ENCODE measurements at regions not wholly inside any gene's neighbourhood (a gene's known extent, or its start where the extent isn't known, plus 50 kb on each side); places are given as distances from the start of the nearest gene placed in this dataset.

GRCh38 chr12:13609894-13610679 lies 371.3 kb downstream of the GRIN2B start:
- no peak overlapping the region for H3K4me3 ChIP-seq (ENCODE audit: low read depth, low read length)
- TF ChIP-seq CTCF (conservative IDR thresholded peaks at IDR 0.05; ENCODE audit: low read depth, low read length): no peak
- DNase-seq (ENCODE audit: low read depth): no peak

- no peak for DNase-seq (ENCODE audit: low read depth)
- no peak for TF ChIP-seq CTCF (conservative IDR thresholded peaks at IDR 0.05; ENCODE audit: low read depth, low read length)
- no peak overlapping the region for H3K4me3 ChIP-seq (ENCODE audit: low read depth, low read length)
Observed at GRCh38 chr12:13606290-13606689, 375.1 kb downstream of the GRIN2B start.

- TF ChIP-seq CTCF (conservative IDR thresholded peaks at IDR 0.05; ENCODE audit: low read depth, low read length): no peak
- DNase-seq (ENCODE audit: low read depth): no peak
- no peak overlapping the region for H3K4me3 ChIP-seq (ENCODE audit: low read depth, low read length)
Observed at GRCh38 chr12:13603953-13604352, 377.4 kb downstream of the GRIN2B start.

- DNase-seq (ENCODE audit: low read depth): no peak
- TF ChIP-seq CTCF (conservative IDR thresholded peaks at IDR 0.05; ENCODE audit: low read depth, low read length): no peak
- no peak overlapping the region for H3K4me3 ChIP-seq (ENCODE audit: low read depth, low read length)
Observed at GRCh38 chr12:13602172-13602571, 379.2 kb downstream of the GRIN2B start.

- H3K4me3 ChIP-seq (ENCODE audit: low read depth, low read length): no peak overlapping the region
- DNase-seq (ENCODE audit: low read depth): no peak
- no peak for TF ChIP-seq CTCF (conservative IDR thresholded peaks at IDR 0.05; ENCODE audit: low read depth, low read length)
Observed at GRCh38 chr12:13599176-13599575, 382.2 kb downstream of the GRIN2B start.

- no peak for TF ChIP-seq CTCF (conservative IDR thresholded peaks at IDR 0.05; ENCODE audit: low read depth, low read length)
Observed at GRCh38 chr12:13597837-13598236, 383.6 kb downstream of the GRIN2B start.

GRCh38 chr12:13597166-13597565 lies 384.2 kb downstream of the GRIN2B start:
- no peak overlapping the region for H3K4me3 ChIP-seq (ENCODE audit: low read depth, low read length)
- TF ChIP-seq CTCF (conservative IDR thresholded peaks at IDR 0.05; ENCODE audit: low read depth, low read length): no peak

More at GRCh38 chr12:13597837-13598236, 383.6 kb downstream of the GRIN2B start:
- no peak overlapping the region for H3K4me3 ChIP-seq (ENCODE audit: low read depth, low read length)
- no peak for DNase-seq (ENCODE audit: low read depth)

More at GRCh38 chr12:13597166-13597565, 384.2 kb downstream of the GRIN2B start:
- no peak for DNase-seq (ENCODE audit: low read depth)

All from epithelial cell of proximal tubule (primary cell).